IMR-90 (cell line): ENCODE measurements at regions not wholly inside any gene's neighbourhood (a gene's known extent, or its start where the extent isn't known, plus 50 kb on each side); places are given as distances from the start of the nearest gene placed in this dataset.

Experiments used
- ATAC-seq: fragments of 200-7000 bp; cut with Tn5 transposase; 2 replicates; pipeline ENCODE4 v1.9.1; 2020; ENCODE audit warnings: low read depth, mild to moderate bottlenecking, moderate library complexity
- BruUV-seq: library from RNA; stranded (reverse); fragments of 400-500 nt; replicated peaks from 2 replicates; lab custom pipeline; 2021; lab: Mats Ljungman, UMichigan
- CTCF ChIA-PET: fragments of 300-600 bp; formaldehyde crosslinking; extraction: SDS; loops from one replicate; lab custom pipeline; 2021; ENCODE audit warnings: antibody characterized with exemption; lab: Yijun Ruan, JAX
- POLR2A ChIA-PET: fragments of 300-600 bp; sonication (Branson Sonifier 250); formaldehyde crosslinking; loops from one replicate; lab custom pipeline; 2022; ENCODE audit warnings: antibody characterized with exemption; ENCODE audit not compliant: unreplicated experiment; lab: Charles Lee
- DNase-seq: peaks from one replicate; pipeline ENCODE4 v3.0.0; 2013
- H2AFZ ChIP-seq: replicated peaks from 2 replicates; pipeline ENCODE3; 2013; ENCODE audit warnings: low read length, mild to moderate bottlenecking; ENCODE audit not compliant: poor library complexity
- H2AK5ac ChIP-seq: 2 replicates; pipeline ENCODE4 v1.6.1; 2013; ENCODE audit warnings: low read depth, low read length, inconsistent platforms
- H2AK9ac ChIP-seq: replicated peaks from 2 replicates; pipeline ENCODE3; 2013; ENCODE audit warnings: mild to moderate bottlenecking, low read depth, low read length, moderate library complexity; ENCODE audit not compliant: poor library complexity
- H2BK120ac ChIP-seq: 2 replicates; pipeline ENCODE4 v1.6.1; 2013; ENCODE audit warnings: low read depth, low read length, inconsistent platforms
- H2BK15ac ChIP-seq: 3 replicates; pipeline ENCODE4 v1.6.1; 2013; ENCODE audit warnings: low read depth, low read length, inconsistent platforms
- H2BK20ac ChIP-seq: 2 replicates; pipeline ENCODE4 v1.6.1; 2013; ENCODE audit warnings: low read depth, mild to moderate bottlenecking, inconsistent platforms, low read length, moderate library complexity
- H2BK5ac ChIP-seq: 2 replicates; pipeline ENCODE4 v1.6.1; 2013; ENCODE audit warnings: mild to moderate bottlenecking, low read depth, low read length, inconsistent platforms; ENCODE audit not compliant: poor library complexity, severe bottlenecking
- H3K14ac ChIP-seq: replicated peaks from 2 replicates; pipeline ENCODE4 v1.6.1; 2013; ENCODE audit warnings: low read depth, low read length, inconsistent platforms
- H3K18ac ChIP-seq: 2 replicates; pipeline ENCODE4 v1.6.1; 2013; ENCODE audit warnings: low read depth, low read length, control low read depth
- H3K23ac ChIP-seq: 2 replicates; pipeline ENCODE4 v1.6.1; 2013; ENCODE audit warnings: low read depth, low read length, inconsistent platforms
- H3K27ac ChIP-seq: 2 replicates; pipeline ENCODE4 v1.5.1; 2013; ENCODE audit warnings: mild to moderate bottlenecking, control low read depth, low read length; ENCODE audit not compliant: insufficient read depth
- H3K27me3 ChIP-seq: 2 replicates; pipeline ENCODE4 v1.6.1; 2013; ENCODE audit warnings: low read length; ENCODE audit not compliant: control insufficient read depth, insufficient read depth
- H3K36me3 ChIP-seq: 2 replicates; pipeline ENCODE4 v1.6.1; 2013; ENCODE audit warnings: low read length, mixed read lengths; ENCODE audit not compliant: control insufficient read depth, insufficient read depth
- H3K4ac ChIP-seq: 2 replicates; pipeline ENCODE4 v1.6.1; 2013; ENCODE audit warnings: low read depth, low read length, inconsistent platforms
- H3K4me1 ChIP-seq: 2 replicates; pipeline ENCODE4 v1.6.1; 2013; ENCODE audit warnings: low read length, mixed read lengths; ENCODE audit not compliant: control insufficient read depth, insufficient read depth
- H3K4me2 ChIP-seq: 2 replicates; pipeline ENCODE4 v1.6.1; 2013; ENCODE audit warnings: low read depth, mild to moderate bottlenecking, control low read depth, low read length, moderate library complexity
- H3K4me3 ChIP-seq: 2 replicates; pipeline ENCODE4 v1.5.1; 2013; ENCODE audit warnings: low read depth, mild to moderate bottlenecking, control low read depth, low read length, moderate library complexity; ENCODE audit not compliant: insufficient read depth
- H3K56ac ChIP-seq: 2 replicates; pipeline ENCODE4 v1.6.1; 2013; ENCODE audit warnings: low read length, inconsistent platforms; ENCODE audit not compliant: insufficient read depth; ENCODE audit errors: extremely low read depth
- H3K79me1 ChIP-seq, 2 experiments: 2 replicates each; pipeline ENCODE4 v1.6.1; 2013; ENCODE audit warnings: low read length in 2 of 2, inconsistent platforms in 1 of 2, low read depth in 1 of 2
- H3K9ac ChIP-seq: 2 replicates; pipeline ENCODE4 v1.6.1; 2013; ENCODE audit warnings: low read depth, low read length, control low read depth
- H3K9me1 ChIP-seq: 2 replicates; pipeline ENCODE4 v1.6.1; 2013; ENCODE audit warnings: low read length, inconsistent platforms; ENCODE audit not compliant: insufficient read depth
- H3K9me3 ChIP-seq: 2 replicates; pipeline ENCODE4 v1.6.1; 2013; ENCODE audit warnings: low read length; ENCODE audit not compliant: control insufficient read depth, insufficient read depth
- H4K20me1 ChIP-seq: 2 replicates; pipeline ENCODE4 v1.6.1; 2013; ENCODE audit warnings: low read length, inconsistent platforms; ENCODE audit not compliant: insufficient read depth
- H4K5ac ChIP-seq: 2 replicates; pipeline ENCODE4 v1.6.1; 2013; ENCODE audit warnings: mild to moderate bottlenecking, low read depth, low read length, control low read depth
- H4K8ac ChIP-seq, 2 experiments: 2 replicates each; pipeline ENCODE4 v1.6.1; 2013; ENCODE audit warnings: low read depth in 2 of 2, low read length in 2 of 2, control low read depth in 1 of 2, inconsistent platforms in 1 of 2
- H4K91ac ChIP-seq: 2 replicates; pipeline ENCODE4 v1.6.1; 2013; ENCODE audit warnings: low read depth, low read length, inconsistent platforms; ENCODE audit not compliant: insufficient read depth
- BHLHE40 ChIP-seq: fragments of 150-350 bp; IDR thresholded peaks from 2 replicates; pipeline ENCODE4 v1.6.1; 2016; ENCODE audit warnings: mild to moderate bottlenecking, low read depth, low read length
- CEBPB ChIP-seq: IDR thresholded peaks from 2 replicates; pipeline ENCODE4 v1.6.1; 2012; ENCODE audit warnings: low read depth, low read length, improper control_type of control experiment
- CTCF ChIP-seq: conservative IDR thresholded peaks from 2 replicates; pipeline ENCODE4 v1.5.1; 2012; ENCODE audit warnings: mild to moderate bottlenecking, low read depth, low read length, improper control_type of control experiment
- ELK1 ChIP-seq: fragments of 150-350 bp; IDR thresholded peaks from 2 replicates; pipeline ENCODE4 v1.6.1; 2016; ENCODE audit warnings: low read depth, mild to moderate bottlenecking, low read length, moderate library complexity, borderline replicate concordance
- MAFK ChIP-seq: IDR thresholded peaks from 2 replicates; pipeline ENCODE4 v1.6.1; 2012; ENCODE audit warnings: low read depth, low read length, improper control_type of control experiment
- RAD21 ChIP-seq: IDR thresholded peaks from 2 replicates; pipeline ENCODE4 v1.6.1; 2012; ENCODE audit warnings: low read length, improper control_type of control experiment
- RCOR1 ChIP-seq: IDR thresholded peaks from 2 replicates; pipeline ENCODE4 v1.6.1; 2012; ENCODE audit warnings: mild to moderate bottlenecking, low read length, improper control_type of control experiment; ENCODE audit not compliant: insufficient replicate concordance
- RFX5 ChIP-seq: IDR thresholded peaks from 2 replicates; pipeline ENCODE4 v1.8.0; 2012; ENCODE audit warnings: low read depth, mild to moderate bottlenecking, low read length, moderate library complexity
- USF2 ChIP-seq: fragments of 150-350 bp; IDR thresholded peaks from 2 replicates; pipeline ENCODE4 v1.6.1; 2017; ENCODE audit warnings: mild to moderate bottlenecking, antibody characterized with exemption, low read length, low read depth
- WGBS, 2 experiments: methylation state at CpG; one replicate each; pipeline versions ENCODE4 v1.1.5 to v1.1.7; 2013; ENCODE audit warnings: missing lambda C conversion rate in 2 of 2; ENCODE audit not compliant: insufficient read length in 1 of 2; ENCODE audit errors: extremely low coverage in 2 of 2; 5-methylcytosine and 5-hydroxymethylcytosine counted together
- dilution Hi-C: fragments of 300-500 bp; cut with HindIII; formaldehyde crosslinking; loops from one replicate; pipeline ENCODE4 v1.14.3; 2018; ENCODE audit warnings: low sequenced_read_pairs; ENCODE audit not compliant: unreplicated experiment
- in situ Hi-C: fragments of 300-500 bp; cut with MboI; formaldehyde crosslinking; loops from 3 replicates; pipeline ENCODE4 v1.14.3; 2019; ENCODE audit warnings: low sequenced_read_pairs, inconsistent platforms, mixed read lengths
- intact Hi-C: fragments of 100-400 bp; cut with micrococcal nuclease; formaldehyde crosslinking; loops from 2 replicates; pipeline ENCODE4 v1.10.0; 2022

GRCh38 chr21:35882791-35883240 lies 177.5 kb downstream of the SETD4 start:
- Histone ChIP-seq H3K9ac (no peak overlapping the region), H2BK15ac (no peak overlapping the region), H3K4ac (no peak overlapping the region), H2BK120ac (no peak overlapping the region), H3K14ac (no peak overlapping the region), H3K27ac (no peak overlapping the region), H3K4me3 (no peak overlapping the region), H3K27me3 (peaks cover 31% of the 10 kb centered on the region), H3K4me2 (peak overlapping the region; percentile 3; the same call in 1 of the 2 replicates), H4K20me1 (no peaks in the 10 kb centered on the region), H2AK5ac (no peak overlapping the region), H2BK5ac (no peak overlapping the region), H3K23ac (no peak overlapping the region), H4K8ac (no peak overlapping the region), H3K9me3 (no peaks in the 10 kb centered on the region), H2AK9ac (no peak overlapping the region), H4K91ac (no peak overlapping the region), H3K9me1 (no peaks in the 10 kb centered on the region), H3K18ac (no peak overlapping the region), H2AFZ (no peak overlapping the region), H3K4me1 (no peaks in the 10 kb centered on the region), H3K56ac (no peak overlapping the region), H2BK20ac (no peak overlapping the region), H4K5ac (no peak overlapping the region), H3K36me3 (no peaks in the 10 kb centered on the region), H3K79me1 (no peaks in the 10 kb centered on the region)
- TF ChIP-seq CEBPB (peak; percentile 69; the same call in 1 of the 2 replicates), RFX5 (no peak), BHLHE40 (peak; percentile 61; the same call in 1 of the 2 replicates), CTCF (no peak), RAD21 (no peak), MAFK (peak; percentile 33; the same call in 1 of the 2 replicates), USF2 (no peak), ELK1 (no peak), RCOR1 (no peak)
- CTCF ChIA-PET: no interaction called here
- DNase-seq (peak; percentile 33), ATAC-seq (no peak)
- no TSS peak for BruUV-seq
- in situ Hi-C loops (no loop called here), dilution Hi-C loops (no loop called here), intact Hi-C loops (no loop called here)
- POLR2A ChIA-PET: no interaction called here
- whole genome bisulfite sequencing, 2 experiments: 13% methylated on average over 1 of the region's 10 CpGs; no CpG with 5 or more reads in 1 of the 2 experiments
